ENCODE measurements at regions not wholly inside any gene's neighbourhood (a gene's known extent, or its start where the extent isn't known, plus 50 kb on each side); places are given as distances from the start of the nearest gene placed in this dataset.

GRCh38 chr1:13951793-13952751 lies 252.1 kb downstream of the PRDM2 start:
- Mint-ChIP-seq H3K27ac (no peak overlapping the region), H3K27me3 (ENCODE audit: low read depth) (peaks cover 43% of the 10 kb centered on the region), H3K4me1 (peaks cover 4% of the 10 kb centered on the region), H3K36me3 (no peaks in the 10 kb centered on the region), H3K4me3 (no peak overlapping the region), H3K9me3 (no peaks in the 10 kb centered on the region)
- TF ChIP-seq, protein P1, sequence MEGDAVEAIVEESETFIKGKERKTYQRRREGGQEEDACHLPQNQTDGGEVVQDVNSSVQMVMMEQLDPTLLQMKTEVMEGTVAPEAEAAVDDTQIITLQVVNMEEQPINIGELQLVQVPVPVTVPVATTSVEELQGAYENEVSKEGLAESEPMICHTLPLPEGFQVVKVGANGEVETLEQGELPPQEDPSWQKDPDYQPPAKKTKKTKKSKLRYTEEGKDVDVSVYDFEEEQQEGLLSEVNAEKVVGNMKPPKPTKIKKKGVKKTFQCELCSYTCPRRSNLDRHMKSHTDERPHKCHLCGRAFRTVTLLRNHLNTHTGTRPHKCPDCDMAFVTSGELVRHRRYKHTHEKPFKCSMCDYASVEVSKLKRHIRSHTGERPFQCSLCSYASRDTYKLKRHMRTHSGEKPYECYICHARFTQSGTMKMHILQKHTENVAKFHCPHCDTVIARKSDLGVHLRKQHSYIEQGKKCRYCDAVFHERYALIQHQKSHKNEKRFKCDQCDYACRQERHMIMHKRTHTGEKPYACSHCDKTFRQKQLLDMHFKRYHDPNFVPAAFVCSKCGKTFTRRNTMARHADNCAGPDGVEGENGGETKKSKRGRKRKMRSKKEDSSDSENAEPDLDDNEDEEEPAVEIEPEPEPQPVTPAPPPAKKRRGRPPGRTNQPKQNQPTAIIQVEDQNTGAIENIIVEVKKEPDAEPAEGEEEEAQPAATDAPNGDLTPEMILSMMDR (IDR thresholded peaks at IDR 0.05; ENCODE audit: unreplicated experiment): no peak
- DNase-seq (ENCODE audit: low spot score in 2 of 2, unreplicated experiment in 2 of 2): no peak

DNA sequence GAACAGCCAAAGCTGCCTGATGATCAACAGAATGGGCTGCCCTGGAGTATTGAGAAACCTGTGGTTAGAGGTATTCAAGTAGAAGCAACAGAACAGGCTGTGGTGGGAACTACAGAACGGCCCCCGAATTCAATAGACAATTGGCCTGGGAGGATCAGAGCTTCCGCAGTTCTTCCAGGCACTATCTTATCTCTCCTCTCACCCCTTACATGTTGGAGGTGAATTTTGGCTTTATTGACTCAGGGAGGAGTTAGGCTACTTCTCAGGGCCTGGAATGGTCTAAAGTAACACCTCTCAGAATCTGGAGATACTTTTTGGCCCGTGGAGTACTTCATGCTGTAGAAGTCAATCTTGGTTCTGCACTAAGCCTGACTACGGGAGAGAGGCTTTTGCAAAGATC lies 253.0 kb downstream of the PRDM2 start:
- Mint-ChIP-seq H3K27me3 (ENCODE audit: low read depth) (peaks cover 41% of the 10 kb centered on the region), H3K27ac (no peak overlapping the region), H3K4me1 (peaks cover 4% of the 10 kb centered on the region), H3K4me3 (no peak overlapping the region), H3K36me3 (no peaks in the 10 kb centered on the region), H3K9me3 (no peaks in the 10 kb centered on the region)
- DNase-seq (ENCODE audit: low spot score in 2 of 2, unreplicated experiment in 2 of 2): no peak
- TF ChIP-seq, protein P1 (IDR thresholded peaks at IDR 0.05; ENCODE audit: unreplicated experiment): no peak

- H3K9me3 Mint-ChIP-seq: no peaks in the 10 kb centered on the region
- H3K27ac Mint-ChIP-seq: no peak overlapping the region
- peaks cover 4% of the 10 kb centered on the region for H3K4me1 Mint-ChIP-seq
- H3K36me3 Mint-ChIP-seq: no peaks in the 10 kb centered on the region
- H3K27me3 Mint-ChIP-seq (ENCODE audit: low read depth): peaks cover 51% of the 10 kb centered on the region
- DNase-seq (ENCODE audit: low spot score in 2 of 2, unreplicated experiment in 2 of 2): no peak
- H3K4me3 Mint-ChIP-seq: no peak overlapping the region
- TF ChIP-seq, protein P1 (IDR thresholded peaks at IDR 0.05; ENCODE audit: unreplicated experiment): no peak
Measured at GRCh38 chr1:13956393-13956792, 256.4 kb downstream of the PRDM2 start.

- peak; percentile 32 to 84 for DNase-seq (ENCODE audit: low spot score in 2 of 2, unreplicated experiment in 2 of 2)
- no peak overlapping the region for H3K4me3 Mint-ChIP-seq
- TF ChIP-seq, protein P1 (IDR thresholded peaks at IDR 0.05; ENCODE audit: unreplicated experiment): peak; percentile 96
Measured at GRCh38 chr1:13960375-13960987, 260.5 kb downstream of the PRDM2 start.

DNA sequence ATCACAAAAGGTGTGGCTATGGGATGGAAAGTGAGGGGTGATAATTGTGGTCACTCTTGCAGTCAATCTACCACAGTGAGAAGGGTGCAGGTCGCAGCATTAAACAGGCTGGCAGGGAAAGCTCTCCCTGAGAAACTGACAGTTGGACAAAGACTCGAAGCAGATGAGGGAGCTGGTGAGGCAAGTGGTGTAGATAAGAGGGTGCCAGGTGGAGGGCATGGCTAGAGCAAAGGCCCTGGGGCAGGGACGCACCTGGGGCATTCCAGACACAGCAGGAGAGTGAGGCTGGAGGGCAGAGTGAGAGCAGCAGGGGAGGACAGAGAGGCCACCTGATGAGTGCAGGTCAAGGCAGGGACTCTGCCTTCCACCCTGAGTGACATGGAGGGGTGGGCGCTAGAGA lies 264.8 kb downstream of the PRDM2 start:
- Mint-ChIP-seq H3K36me3 (no peaks in the 10 kb centered on the region), H3K4me3 (no peak overlapping the region), H3K4me1 (no peaks in the 10 kb centered on the region), H3K9me3 (no peaks in the 10 kb centered on the region), H3K27me3 (ENCODE audit: low read depth) (peaks cover 65% of the 10 kb centered on the region), H3K27ac (no peak overlapping the region)
- TF ChIP-seq, protein P1 (IDR thresholded peaks at IDR 0.05; ENCODE audit: unreplicated experiment): no peak
- no peak for DNase-seq (ENCODE audit: low spot score in 2 of 2, unreplicated experiment in 2 of 2)

More at GRCh38 chr1:13960375-13960987, 260.5 kb downstream of the PRDM2 start:
- H3K36me3 Mint-ChIP-seq: no peaks in the 10 kb centered on the region
- H3K27me3 Mint-ChIP-seq (ENCODE audit: low read depth): peaks cover 66% of the 10 kb centered on the region
- no peaks in the 10 kb centered on the region for H3K9me3 Mint-ChIP-seq
- peaks cover 4% of the 10 kb centered on the region for H3K4me1 Mint-ChIP-seq
- no peak overlapping the region for H3K27ac Mint-ChIP-seq

Data from mesothelial cell of epicardium (in vitro differentiated cells).